GM21381 (cell line): ENCODE measurements at regions not wholly inside any gene's neighbourhood (a gene's known extent, or its start where the extent isn't known, plus 50 kb on each side); places are given as distances from the start of the nearest gene placed in this dataset.
A peak's percentile ranks its signal among the peaks of the same experiment; 100 is the strongest.

Experiments used
- ATAC-seq: cut with Tn5 transposase; IDR thresholded peaks from one replicate; pipeline ENCODE4 v1.9.1; 2021; ENCODE audit warnings: mild to moderate bottlenecking, moderate library complexity; ENCODE audit not compliant: unreplicated experiment

- peak; percentile 83 for ATAC-seq
These were observed 103.0 kb upstream of the TBL1XR1 start for GRCh38 chr3:177300039-177300833.

GRCh38 chr3:177300842-177301241 lies 103.6 kb upstream of the TBL1XR1 start:
- peak; percentile 43 for ATAC-seq

- no peak for ATAC-seq
These were observed 109.0 kb upstream of the TBL1XR1 start for GRCh38 chr3:177306252-177306651.

- no peak for ATAC-seq
These were observed 110.1 kb upstream of the TBL1XR1 start for GRCh38 chr3:177307391-177307790.

GRCh38 chr3:177307826-177308225 lies 110.5 kb upstream of the TBL1XR1 start:
- ATAC-seq = no peak

- ATAC-seq = no peak
These were observed 111.0 kb upstream of the TBL1XR1 start for GRCh38 chr3:177308286-177308685.

- no peak for ATAC-seq
These were observed 111.6 kb upstream of the TBL1XR1 start for GRCh38 chr3:177308911-177309310.

- ATAC-seq = no peak
These were observed 115.2 kb upstream of the TBL1XR1 start for GRCh38 chr3:177312491-177312890.

GRCh38 chr3:177314897-177315296 lies 117.6 kb upstream of the TBL1XR1 start:
- peak; percentile 50 for ATAC-seq

GRCh38 chr3:177317247-177317646 lies 120.0 kb upstream of the TBL1XR1 start:
- ATAC-seq = no peak

- ATAC-seq = no peak
These were observed 121.3 kb upstream of the TBL1XR1 start for GRCh38 chr3:177318559-177318958.

- peak; percentile 48 for ATAC-seq
These were observed 123.5 kb upstream of the TBL1XR1 start for GRCh38 chr3:177320765-177321247.

GRCh38 chr3:177321819-177322218 lies 124.5 kb upstream of the TBL1XR1 start:
- no peak for ATAC-seq

- no peak for ATAC-seq
These were observed 125.6 kb upstream of the TBL1XR1 start for GRCh38 chr3:177322881-177323280.

- ATAC-seq = no peak
These were observed 132.6 kb upstream of the TBL1XR1 start for GRCh38 chr3:177329854-177330253.

- ATAC-seq = no peak
These were observed 133.5 kb upstream of the TBL1XR1 start for GRCh38 chr3:177330779-177331178.

- no peak for ATAC-seq
These were observed 134.0 kb upstream of the TBL1XR1 start for GRCh38 chr3:177331203-177331835.

GRCh38 chr3:177332955-177333354 lies 135.7 kb upstream of the TBL1XR1 start:
- no peak for ATAC-seq

- ATAC-seq = no peak
These were observed 136.5 kb upstream of the TBL1XR1 start for GRCh38 chr3:177333533-177334520.

GRCh38 chr3:177334803-177335202 lies 137.5 kb upstream of the TBL1XR1 start:
- no peak for ATAC-seq

- ATAC-seq = no peak
These were observed 138.4 kb upstream of the TBL1XR1 start for GRCh38 chr3:177335728-177336127.
